HG02981 (cell line): ENCODE measurements at regions not wholly inside any gene's neighbourhood (a gene's known extent, or its start where the extent isn't known, plus 50 kb on each side); places are given as distances from the start of the nearest gene placed in this dataset.

Source experiments
- ATAC-seq: cut with Tn5 transposase; IDR thresholded peaks from one replicate; pipeline ENCODE4 v1.9.1; 2021; ENCODE audit warnings: mild to moderate bottlenecking, moderate library complexity; ENCODE audit not compliant: unreplicated experiment

DNA sequence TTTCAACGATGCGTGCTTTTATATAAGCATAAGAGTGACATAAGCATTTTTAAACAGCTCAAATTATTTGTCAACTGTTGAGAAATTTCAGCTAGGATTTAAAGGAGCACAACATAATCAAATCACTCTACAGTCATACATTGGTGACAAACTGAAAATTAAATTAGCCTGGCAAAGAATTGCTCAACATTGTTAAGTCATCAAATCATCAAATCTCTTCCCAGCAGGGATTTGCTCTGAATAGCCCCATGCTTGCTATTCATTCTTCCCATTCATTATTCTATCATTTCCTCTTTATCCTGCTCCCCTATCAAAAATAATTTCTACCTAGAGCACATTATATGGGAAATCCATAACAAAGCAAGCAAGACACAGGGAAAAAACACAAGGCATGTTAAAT lies 198.7 kb upstream of the LUZP2 start:
- no peak for ATAC-seq

DNA sequence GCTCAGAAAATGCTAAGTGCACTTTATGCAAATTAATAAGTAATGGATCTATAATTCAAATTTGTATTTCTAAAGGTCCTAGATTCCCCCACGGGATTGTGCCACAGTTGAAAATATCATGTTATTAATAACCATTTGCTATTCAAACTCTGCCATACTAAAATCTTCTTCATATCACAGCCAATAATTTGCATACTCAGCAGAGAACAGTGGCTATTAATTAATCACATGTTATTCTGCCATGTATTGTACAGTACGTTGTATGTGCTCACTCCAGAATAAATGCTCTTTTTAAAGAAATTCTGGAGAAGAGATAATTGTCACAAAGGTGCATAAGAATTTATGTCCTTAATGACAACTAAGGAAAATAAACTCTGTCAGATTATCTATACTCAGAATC lies 184.9 kb upstream of the LUZP2 start:
- ATAC-seq = no peak

DNA sequence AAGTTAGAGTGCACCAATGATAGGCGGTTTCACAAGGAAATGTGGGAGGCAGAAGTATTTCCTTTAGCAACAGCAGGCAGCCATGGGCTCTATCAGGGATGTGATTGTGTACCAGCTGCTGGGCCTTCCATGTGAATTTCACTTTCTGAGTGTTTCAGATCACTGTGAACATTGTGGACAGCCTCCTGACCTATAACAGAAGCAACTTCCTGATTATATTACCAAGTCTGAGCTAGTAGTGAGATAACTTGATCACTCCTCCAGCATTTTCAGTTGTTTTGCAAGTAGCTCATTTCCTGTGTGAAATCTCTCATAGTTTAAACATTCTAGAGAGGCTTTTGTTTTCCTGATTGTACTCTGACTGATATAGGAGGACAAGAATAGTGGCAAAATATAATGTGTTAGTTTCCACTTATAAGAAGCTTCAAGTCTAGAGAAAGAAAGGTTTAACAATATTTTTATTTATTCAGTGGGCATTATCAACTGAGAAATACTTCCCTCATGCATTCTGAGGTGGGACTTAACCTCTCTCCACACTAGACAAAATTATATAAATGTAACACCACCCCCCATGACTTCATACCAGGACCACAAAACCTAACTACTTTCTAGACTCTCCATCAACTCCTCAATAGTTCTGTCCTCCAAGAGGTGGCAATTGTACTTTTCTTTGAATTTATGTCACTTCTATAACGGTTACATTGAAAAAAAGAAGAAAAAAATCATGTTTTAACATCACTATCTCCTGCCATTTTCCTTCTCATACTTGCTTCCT lies 184.2 kb upstream of the LUZP2 start:
- no peak for ATAC-seq

DNA sequence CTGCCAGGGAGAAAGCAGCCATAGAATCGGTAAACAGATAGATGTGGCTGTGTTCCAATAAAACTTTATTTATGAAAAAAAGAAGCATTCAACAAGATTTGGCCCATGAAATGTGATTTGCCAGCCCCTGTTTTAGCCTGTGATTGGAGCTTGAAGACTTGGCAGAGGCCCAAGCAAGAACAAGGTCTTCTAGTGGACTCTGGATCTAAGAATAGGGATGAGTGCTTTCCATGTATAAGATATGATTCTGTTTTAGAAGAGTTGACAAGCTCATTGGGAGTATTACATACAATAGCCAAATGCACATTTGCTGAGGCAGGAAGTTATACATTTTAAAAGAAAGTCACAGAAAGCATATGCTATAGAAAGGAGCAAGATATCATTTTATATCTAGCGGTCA lies 175.6 kb upstream of the LUZP2 start:
- ATAC-seq = no peak

DNA sequence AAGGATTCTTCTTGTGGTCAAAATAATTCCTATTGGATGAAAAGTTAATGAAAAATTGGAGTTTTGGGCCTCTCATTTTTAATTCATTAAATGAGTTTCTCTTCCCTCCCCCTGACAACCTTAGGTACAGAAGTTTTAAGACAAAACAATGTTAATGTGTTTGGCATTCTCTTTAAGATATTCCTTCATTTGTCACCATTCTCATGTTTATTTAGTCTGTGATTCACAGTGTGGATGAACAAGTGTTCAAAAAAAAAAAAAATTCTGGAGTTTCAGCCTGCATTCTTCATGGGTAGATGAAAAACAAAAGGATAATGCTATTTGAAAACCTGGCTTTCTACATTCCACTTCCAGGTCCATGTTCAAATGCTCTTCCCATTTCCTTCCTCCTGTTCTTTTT lies 172.6 kb upstream of the LUZP2 start:
- no peak for ATAC-seq

DNA sequence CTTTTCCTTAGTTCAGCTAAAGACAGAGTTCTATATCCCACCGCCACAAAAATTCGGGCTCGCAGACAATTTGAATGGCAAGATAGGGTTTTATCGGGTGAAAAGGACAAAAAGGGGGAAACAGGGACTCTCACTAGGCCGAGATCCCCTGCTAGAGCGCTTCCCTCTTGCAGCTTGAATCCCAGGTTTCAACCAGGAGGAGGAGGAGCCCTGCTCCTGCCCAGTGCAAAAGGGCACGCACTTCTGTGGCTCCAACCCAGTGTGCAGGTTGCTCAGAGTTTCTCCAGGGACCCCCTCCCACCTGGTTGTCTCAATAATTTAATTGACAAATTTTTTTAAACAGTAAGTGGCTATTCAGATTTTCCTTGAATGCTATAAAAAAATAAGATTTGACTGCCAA lies 152.6 kb upstream of the LUZP2 start:
- no peak for ATAC-seq

DNA sequence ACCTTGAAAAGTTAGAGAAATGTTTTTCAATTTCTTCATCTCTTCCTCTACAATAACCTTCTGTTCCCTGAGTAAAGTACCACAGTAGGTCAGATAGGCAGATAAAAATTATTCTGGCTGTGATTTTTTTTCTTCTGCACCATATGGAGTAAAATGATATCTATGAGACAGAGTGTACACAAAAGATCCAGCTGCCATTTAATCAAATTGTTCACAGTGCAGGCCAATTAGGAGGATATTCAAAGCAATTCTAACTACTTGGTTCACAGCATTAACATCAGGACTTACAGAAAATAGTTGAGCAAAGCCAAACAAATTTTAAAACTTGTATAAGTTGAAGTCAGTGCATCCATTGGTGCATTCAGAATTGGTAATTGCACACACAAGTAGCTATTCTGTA lies 147.9 kb upstream of the LUZP2 start:
- ATAC-seq = no peak

DNA sequence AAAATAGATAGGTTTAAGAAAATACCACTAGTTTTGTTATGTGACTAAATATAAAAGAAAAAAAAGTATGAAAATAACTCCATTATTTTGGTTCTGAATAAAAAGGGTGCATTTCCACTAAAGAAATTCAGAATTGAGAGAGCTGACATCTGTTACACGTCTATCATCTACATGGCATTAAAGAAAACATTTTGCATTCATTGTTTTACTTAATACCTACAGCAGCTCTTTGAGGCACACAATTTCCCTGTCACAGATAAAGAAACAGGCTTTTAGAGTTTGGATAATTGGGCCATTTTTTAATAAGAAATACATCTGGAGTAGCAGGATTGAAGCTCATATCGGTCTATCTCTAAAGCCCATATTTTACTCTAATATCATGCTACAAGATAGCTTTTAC lies 145.7 kb upstream of the LUZP2 start:
- ATAC-seq = no peak

DNA sequence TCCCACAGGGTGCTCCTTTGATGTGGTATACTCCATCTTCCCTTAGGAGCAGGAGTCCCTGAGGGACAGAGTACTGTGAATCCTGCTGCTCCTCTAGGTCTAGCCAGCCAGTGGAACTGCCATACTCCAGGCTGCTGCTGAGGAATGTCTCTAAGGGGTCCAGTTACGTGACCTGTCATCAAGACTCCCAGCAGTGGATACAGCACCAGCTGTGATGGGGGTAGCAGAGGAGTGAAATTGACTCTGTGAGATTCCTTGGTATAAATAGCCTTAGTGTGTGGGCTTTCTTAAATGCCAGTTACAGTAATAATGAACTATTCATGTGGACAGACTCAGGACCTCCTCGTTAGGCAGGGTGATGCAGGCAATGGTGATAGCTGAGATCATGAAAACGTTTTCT lies 140.4 kb upstream of the LUZP2 start:
- ATAC-seq = no peak

DNA sequence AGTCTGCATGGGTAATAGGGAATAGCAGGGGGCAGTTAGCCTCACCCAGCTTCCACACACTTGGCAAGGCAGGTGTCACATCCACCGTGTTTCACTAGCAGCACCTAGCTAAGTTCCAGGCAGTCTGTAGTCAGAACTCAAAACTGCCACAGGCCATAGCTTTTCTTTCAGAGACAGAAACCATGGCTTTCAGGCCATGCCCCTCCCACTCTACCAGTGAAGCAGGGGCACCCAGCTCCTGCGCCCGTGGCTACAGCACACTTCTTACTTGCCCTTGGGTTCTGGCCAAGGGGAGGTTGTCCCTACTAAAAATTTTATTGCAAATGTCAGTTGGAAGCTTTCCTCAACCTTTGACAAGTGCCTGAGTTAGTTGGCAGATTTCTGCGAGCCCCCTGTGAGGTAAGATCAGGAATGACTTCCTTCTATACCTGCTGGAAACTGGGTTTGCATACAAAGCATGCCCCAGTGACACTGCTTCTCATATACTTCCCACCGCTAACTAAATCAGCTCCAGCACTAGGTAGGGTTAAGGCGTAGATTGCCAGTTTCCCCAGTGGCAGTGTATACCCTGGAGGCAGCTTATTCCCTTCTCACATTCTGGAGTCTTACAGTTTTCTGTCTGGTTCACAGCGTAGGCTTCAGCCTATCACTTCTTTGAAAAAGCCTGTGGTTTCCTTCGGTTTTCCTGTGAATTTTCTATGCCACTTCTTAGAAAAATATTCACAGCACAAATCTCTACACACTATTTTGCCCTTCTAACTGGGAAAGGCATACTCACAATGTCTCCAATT lies 139.0 kb upstream of the LUZP2 start:
- ATAC-seq = no peak

DNA sequence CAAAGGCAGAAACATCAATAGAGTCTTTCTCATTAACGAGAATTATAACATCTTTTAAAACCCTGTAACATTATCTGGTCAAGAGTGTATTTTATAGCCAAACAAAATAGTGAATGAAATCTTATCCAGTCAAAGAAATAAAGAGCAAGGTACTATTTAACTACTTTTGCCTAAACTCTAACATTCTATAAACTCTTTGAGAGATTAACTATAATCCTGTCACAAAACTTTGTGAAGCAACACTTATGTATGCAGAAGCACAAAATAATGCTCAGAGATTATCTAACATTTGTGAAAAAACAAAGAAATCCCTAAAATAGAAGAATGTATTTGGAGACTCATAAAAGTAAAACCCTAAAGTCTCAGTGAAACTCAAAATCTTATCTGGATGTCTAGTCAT lies 124.4 kb upstream of the LUZP2 start:
- no peak for ATAC-seq

DNA sequence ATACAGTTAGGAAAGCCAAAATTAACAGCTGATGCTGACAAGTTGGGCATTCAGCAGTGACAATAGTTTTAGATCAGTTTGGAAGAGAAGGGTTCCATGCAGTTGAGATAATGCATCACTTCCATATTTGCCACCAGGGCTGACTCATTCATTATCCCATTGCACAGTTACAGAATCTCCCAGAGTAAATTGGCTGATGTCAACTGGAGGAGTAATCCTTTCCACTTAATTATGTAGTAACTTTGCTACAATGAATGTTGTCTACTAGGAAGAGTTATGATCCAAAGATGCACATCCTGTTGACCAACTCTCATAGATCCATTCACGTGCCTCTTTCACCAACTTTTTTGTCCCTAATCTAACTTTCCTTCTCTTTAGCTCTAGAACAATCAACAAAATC lies 123.3 kb upstream of the LUZP2 start:
- no peak for ATAC-seq

DNA sequence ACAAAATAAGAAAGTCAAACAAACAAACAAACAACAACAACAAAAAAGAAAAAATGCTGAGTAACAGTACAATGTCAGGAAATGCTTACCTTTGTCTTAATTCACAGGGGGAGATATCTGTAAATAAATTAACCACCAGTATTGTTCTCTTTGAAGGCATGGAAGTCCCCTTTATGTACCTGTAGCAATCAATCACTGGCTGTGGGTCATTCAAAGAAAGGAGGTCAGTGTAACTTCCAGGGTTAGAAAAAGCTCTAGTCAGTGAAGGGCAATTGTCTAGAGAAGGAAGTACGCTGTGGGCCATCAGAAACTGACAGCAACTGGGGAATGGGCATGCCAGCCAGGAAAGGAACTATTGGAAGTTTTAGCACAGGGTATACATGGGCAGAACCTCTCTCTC lies 121.5 kb upstream of the LUZP2 start:
- no peak for ATAC-seq

DNA sequence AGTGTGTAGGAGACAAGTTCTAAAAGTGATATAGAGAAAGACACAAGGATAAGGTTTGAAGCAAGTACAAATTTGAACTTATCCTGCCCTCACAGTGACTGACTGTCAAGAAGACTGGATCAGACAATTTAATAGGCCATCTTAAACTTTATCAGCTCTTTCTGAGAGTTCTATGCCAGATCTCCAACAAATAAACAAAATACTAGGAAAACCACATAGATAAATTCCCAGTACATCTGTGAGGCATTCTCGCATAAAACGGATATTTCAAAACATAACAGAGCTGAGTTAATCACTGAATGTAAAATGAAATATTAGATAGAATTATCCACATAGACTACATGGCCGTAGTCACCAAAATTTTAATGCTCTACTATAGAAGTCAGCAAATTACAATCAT lies 120.9 kb upstream of the LUZP2 start:
- no peak for ATAC-seq

DNA sequence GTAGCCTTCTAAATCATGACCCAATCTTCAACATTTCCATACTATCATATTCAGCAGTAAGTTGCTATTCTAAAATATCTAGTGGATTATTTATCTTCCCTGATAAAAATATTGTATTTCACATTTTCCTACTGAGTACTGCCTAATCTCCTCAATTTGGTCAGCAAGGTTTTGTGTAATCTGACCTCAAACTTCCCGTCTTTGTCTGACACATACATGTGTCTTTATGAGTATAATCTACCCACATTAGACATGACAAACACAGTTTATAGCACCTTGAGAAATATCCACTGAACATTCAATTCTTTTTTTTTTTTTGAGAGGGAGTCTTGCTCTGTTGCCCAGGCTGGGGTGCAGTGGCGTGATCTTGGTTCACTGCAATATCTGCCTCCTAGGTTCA lies 113.7 kb upstream of the LUZP2 start:
- ATAC-seq = no peak

DNA sequence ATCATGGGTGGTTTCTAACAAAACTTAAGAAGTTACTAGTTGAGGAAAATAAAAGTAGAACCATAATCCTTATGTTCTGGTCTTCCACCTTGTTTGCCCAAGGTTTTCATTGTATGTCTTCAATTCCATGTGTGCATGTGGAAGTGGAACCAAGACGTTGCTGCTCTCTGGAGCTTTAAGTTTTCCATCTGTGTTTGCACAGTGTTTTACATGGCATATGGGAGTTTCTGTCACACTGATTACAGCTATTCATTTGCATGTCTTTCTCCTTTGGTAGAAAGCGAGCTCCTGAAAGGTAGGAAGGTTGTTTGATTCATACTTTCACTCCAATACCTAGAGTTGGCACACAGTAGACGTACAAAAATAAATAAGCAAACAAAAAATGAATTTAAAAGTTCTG lies 112.6 kb upstream of the LUZP2 start:
- ATAC-seq = no peak

DNA sequence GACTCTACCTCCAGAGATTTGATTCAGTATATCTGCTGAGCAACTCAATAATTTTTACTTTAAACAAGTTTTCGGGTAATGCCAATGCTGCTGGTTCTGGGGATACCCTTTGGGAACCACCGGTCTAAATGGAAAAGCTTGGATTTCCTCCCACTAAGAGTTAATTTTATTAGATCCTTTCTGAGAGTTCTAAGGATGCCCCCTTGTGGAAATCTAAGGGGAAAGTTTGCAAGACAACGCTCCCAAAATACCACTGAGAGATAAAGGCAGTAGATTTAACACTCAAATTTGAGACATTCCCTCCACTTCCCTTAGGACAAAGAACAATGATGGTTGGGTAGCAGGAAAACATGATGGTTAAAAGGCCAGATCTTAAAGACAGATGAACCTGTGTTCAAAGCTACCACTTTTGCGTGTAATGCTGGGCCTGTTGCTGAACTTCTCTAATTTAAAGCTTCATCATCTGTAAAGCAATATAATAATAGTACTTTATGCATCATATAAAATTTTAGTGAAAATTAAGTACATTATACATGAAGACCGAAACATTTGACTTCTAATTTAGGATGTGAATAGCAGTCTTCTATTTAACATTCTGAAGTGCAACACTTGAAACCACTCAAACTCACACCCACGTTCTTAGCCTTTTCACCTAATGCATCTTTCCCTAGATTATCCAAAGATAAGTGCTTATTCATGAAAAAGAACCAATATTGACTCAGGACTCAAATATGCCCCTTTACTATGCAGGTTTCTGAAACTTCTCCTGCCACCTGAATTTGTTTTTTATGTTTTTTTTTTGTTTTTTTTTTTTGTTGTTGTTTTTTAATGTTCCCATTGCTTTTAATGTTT lies 110.1 kb upstream of the LUZP2 start:
- no peak for ATAC-seq

DNA sequence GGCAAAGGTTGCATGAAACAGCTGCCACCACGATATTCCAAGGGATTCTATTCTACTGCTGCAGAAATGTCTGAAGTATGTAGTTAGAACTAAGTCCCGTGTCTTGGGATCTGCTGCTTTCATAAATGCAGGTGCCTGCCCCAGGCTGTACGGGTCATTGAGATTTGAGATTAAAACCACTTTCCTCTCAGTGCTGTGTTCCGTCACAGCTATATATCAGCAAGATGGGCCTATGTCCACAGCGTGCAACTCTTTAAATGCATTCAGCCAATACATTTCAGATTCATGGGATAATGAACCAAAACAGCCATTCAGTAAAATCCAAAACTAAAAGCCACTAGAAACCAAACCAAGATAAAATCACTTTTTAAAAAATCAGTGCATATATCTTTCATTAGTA lies 107.3 kb upstream of the LUZP2 start:
- ATAC-seq = no peak

DNA sequence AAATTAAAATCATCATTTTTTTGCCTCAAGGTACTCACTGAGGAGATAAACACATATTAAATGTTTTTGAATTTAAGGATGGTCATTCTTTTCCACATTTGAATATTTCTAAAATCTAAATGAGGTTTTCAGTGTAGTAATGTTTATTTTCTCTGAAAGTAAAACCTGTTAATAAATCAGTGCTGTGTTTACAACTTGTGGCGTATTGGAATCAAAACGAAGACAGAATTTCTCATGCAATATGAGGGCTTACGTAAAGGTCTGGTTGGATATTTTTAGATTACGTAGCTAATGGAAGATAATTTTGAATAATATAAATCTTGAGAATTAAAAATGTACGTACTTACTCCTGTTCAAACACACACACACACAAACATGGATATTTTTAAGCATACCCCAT lies 106.8 kb upstream of the LUZP2 start:
- no peak for ATAC-seq

DNA sequence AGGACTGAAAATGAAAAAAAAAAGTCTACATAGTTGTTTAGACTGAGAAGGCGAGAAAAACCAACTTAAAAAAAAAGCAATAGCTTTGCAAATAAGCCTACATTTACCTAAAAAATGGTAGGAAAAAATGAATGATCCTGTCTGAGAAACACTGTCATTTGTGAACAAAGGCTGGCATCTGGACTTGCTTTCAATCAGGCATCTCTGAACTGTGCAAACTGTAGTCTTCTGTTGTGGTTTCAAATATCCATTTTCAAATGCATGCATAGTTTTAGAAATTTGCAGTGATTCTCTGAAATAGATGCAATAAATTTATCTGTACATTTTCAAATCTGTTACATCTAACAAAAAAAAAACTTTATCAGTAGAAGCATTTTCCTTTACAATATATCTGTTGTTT lies 106.1 kb upstream of the LUZP2 start:
- ATAC-seq = no peak

DNA sequence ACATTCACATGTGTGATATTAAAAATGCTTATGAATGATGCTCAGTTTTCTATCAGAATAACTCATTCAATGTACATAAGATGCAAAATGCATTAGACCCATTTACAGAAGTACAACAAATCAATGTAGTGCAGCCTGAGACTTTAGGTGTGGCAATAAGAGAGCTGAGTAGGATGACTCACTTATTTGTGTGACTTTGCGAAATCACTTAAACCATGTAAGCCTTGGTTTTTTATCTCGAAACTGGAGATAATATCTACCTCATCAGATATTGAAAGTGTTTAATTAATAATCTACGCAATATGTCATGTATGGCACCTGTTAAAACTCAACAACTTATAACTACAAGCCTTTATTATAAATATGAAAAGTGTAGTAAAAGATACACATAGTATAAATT lies 105.7 kb upstream of the LUZP2 start:
- ATAC-seq = no peak
